HG03442 (cell line): ENCODE measurements at regions not wholly inside any gene's neighbourhood (a gene's known extent, or its start where the extent isn't known, plus 50 kb on each side); places are given as distances from the start of the nearest gene placed in this dataset.
"Not testable (repeated sequence)": the region's sequence is repeated elsewhere in the genome, so short reads cannot be mapped to it uniquely, and the experiment has no call there.

Source experiments
- ATAC-seq: cut with Tn5 transposase; IDR thresholded peaks from one replicate; pipeline ENCODE4 v1.9.1; 2021; ENCODE audit warnings: mild to moderate bottlenecking, moderate library complexity; ENCODE audit not compliant: unreplicated experiment

DNA sequence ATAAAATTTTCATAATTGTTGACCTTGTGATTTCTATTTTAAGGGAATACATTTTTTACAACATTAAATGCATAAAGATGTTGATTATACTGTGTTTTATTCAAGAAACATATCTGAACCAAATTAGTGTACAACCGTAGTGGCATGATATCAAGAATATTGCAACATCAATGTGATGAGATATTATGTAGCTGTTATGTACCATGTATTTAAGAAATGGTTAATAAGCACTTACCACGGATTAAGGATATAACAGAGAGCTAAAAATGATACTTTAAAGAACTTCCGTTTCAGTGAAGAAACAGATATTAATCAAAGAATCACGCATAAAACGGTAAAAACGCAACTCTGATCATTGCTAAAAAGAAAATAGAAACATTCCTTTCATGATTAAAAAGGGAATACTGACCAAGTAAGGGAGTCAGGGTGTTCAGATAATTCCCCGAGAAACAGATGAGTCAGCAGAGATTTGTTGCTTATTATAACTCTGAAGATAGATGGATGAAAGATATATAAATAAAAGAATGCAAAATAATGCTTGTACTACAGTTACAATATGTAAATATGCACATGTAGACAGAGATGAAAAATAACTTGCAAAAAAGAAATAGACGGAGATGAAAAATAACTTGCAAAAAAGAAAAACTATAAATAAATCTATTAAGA is 281.9 kb upstream of the MAF start:
- ATAC-seq: no peak

- not testable (repeated sequence) for ATAC-seq
Measured at GRCh38 chr16:79881107-79881506, 280.6 kb upstream of the MAF start.

DNA sequence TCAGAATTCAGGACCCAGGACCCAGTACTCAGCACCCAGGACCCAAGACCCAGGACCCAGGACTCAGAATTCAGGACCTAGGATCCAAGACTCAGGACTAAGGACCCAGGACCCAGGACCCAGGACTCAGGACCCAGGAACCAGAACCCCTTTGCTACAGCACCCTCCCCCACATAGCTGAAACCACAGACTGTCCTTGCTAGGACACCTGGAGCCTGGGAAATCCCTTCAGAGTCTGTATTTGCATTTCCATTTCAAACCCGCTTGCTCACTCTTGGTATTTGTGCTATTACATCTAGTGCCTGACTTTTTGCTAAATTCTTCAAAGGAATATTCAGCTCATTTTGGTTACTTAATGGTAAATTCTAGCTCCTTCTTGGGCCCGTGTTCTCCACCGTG is 275.8 kb upstream of the MAF start:
- ATAC-seq: peak; percentile 58

DNA sequence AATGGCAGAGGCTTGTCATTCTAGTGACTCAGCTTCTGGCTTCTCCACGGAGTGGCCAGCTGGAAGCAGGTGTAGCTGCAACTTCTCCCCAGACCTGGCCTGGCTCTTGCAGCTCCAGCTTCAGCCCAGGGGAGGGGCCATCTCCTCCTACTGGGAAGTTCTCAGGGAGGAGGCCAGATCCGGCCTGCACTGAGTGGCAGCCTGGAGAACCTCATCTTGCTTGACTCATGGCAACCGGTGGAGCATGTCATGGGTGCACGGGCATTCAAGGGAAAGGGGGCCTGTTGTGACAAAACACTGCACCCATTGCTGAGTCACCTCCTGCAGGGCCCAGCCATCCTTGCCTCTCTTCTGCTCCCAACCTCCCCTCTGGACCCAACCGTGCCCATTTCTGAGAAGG is 273.9 kb upstream of the MAF start:
- ATAC-seq: no peak

DNA sequence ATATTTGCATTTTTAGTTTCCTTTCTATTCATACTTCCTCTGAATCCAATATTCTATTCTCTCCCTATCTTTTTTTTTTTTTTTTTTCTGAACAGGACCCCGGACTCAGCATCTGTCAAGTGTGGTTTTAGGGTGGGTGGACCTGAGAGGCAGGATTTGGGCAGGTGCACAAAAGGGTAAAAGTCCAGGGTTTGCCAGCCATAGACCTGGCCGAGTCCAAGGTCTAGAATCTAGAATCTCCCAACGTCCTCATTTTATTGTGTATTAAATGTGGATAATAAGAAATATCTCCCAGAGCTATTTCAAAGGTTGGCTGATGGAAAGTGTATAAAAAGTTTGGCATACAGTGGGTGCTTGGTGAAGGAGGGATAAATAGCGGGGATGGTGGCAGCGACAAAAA is 273.3 kb upstream of the MAF start:
- ATAC-seq: no peak

- no peak for ATAC-seq
Measured at GRCh38 chr16:79871906-79872305, 271.4 kb upstream of the MAF start.

DNA sequence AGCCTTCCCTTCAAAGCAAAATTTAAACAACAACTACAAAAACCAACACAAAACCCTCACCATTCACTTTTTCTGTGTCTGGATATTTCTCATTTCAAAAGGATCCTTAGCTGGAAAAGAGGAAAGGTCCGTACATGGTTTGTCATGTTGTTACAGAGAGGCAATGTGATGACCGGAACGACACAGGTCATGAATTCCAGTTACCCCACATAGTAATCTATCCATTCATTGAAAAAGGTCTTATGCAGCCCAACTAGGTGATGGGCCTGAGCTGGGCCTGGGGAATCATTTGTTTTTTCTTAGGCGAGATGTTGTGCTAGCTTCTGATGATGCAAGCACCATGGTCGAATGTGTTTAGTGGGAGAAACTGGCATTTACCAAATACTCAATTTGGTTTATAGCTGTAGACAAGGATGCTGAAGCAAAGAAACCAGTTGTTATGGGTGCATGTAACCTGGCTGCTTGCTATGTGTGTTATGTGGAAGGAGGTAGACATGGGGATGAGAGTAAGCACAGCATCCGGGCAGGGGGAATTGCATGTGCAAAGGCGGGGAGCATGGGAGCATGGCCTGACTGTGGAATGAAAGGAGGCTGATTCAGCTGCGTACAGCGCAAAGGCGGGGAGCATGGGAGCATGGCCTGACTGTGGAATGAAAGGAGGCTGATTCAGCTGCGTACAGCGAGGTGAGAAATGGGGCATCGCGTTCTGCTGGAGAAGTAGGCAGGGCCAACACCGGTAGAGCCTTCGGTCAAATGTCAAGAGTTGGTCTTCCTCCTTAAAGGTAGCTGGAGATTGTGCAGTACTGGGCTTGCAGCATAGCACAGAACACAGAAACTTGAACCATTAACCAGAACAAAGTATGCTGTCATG is 269.7 kb upstream of the MAF start:
- ATAC-seq: no peak

GRCh38 chr16:79869304-79870015 is 268.9 kb upstream of the MAF start:
- ATAC-seq: no peak

DNA sequence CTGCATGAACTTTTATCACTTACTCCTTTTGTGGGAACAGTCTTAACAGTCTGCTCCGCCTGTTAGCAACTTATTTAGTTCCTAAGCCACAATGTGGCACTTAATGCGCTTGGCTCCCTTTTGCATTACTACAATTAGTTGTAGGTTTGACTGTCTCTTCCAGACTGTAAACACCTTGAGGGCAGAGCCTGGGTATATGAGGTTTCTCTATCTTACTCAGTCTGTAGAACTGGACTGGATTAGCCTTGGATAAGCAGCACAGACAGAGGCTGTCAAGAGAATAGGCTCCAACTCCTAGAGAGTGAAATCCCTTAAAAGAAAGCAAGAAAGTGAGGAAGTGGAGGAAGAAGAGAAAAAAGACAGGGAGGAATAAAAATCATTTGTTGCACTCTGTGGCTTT is 268.3 kb upstream of the MAF start:
- no peak for ATAC-seq

- no peak for ATAC-seq
Measured at GRCh38 chr16:79867425-79867997, 267.0 kb upstream of the MAF start.

GRCh38 chr16:79865918-79866317 is 265.4 kb upstream of the MAF start:
- no peak for ATAC-seq

DNA sequence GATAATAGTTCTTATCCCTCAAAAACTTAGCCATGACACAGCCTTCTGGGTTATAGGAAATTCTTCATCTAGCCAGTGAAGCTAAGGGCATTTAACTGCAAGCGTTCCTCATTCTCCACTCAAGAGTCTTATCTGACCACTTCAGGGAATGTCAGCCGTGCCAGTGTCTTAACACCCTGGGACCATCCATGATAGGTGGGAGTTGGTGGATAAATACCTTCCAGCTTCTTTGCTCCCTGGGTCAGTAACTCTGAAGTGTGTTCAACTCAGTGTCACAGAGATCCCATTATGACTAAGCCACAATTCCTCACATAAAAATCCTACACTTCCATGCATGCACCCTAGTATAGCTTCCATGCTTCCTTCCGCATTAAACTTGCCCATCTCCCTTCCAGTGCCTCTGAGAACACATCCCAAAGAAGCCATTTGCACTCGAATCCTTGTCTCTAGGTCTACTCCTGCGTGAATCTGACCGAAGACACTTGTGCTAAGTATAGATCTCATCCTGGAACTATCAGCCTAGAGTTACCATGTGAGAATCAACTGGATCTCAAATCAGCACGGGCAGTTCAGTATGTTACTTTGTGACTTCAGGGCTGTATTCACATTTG is 264.3 kb upstream of the MAF start:
- ATAC-seq: no peak

DNA sequence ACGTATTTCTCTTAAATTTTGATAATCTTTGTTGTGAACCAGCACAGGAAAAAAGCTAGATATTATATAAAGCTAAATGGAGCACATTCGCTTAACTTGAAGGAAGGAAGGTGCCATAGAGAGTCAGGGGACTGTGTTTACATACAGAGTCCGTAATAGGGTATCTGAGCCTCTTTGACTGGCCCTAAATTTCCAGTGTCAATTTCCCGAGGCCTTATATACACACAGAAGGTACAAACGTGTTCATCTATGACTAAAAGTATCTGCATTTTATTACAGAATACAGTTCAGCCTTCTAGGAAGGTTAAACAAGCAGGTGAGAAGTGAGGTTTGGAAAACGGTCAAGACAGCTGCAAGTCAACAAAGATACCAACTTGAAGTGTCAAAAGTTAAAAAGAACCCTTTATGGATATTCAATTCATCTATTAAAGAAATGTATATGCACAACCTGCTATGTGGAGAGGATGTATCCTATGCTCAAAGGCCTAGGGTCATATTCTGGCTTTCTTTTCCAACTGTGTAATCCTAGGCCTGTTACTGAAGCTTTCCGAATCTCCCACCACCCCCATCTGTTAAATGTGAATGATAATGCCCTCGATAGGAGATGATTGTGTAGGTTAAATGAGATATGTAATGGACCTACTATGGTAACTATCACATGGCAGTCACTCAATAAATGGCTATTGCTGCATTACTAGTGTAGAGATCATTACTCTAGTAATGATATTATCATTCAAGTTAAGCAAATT is 263.7 kb upstream of the MAF start:
- no peak for ATAC-seq

DNA sequence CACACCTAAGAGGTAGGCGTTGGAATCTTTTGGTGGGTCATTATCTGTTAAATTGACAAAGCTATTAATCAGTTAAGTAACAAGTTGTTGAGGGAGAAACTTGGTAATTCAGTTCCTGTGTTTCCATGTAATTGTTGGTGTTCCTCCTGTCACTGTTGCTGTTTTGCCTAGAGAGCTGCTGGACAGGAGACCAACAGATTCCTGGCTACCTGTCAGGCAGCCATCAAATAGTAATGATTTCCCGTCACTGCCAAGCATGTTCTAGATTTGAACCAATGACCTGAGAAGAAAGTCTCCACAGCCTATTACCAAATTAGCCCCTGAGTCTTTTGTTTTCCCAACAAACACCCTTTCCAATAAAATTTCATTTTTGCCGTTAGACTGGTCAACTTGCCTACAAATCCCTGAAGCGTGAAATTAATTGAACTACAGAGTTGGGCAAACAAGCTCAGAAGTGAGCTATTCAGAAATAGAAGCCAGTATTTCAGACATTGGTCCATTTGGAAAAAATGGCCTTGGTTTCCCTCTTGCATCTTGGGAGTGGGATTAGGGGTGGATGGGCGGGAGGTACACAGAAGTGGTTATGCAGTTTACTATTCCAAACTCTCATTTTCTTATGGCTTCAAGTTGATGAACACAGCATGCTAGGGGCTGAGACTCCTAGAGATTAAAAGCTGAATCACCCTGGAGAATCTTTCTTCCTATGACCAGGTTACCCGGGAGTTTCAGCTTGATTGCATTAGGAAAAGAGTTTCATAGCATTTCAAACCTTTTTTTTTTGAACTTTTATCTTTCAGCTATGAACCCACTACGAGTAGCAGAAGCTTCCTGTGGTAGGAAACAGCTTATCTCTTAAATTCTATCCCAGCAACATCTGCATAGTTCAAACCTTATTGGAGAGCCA is 262.8 kb upstream of the MAF start:
- no peak for ATAC-seq

GRCh38 chr16:79862601-79863000 is 262.1 kb upstream of the MAF start:
- no peak for ATAC-seq

- ATAC-seq: no peak
Measured at GRCh38 chr16:79856581-79856980, 256.0 kb upstream of the MAF start.

- no peak for ATAC-seq
Measured at GRCh38 chr16:79850348-79850747, 249.8 kb upstream of the MAF start.

DNA sequence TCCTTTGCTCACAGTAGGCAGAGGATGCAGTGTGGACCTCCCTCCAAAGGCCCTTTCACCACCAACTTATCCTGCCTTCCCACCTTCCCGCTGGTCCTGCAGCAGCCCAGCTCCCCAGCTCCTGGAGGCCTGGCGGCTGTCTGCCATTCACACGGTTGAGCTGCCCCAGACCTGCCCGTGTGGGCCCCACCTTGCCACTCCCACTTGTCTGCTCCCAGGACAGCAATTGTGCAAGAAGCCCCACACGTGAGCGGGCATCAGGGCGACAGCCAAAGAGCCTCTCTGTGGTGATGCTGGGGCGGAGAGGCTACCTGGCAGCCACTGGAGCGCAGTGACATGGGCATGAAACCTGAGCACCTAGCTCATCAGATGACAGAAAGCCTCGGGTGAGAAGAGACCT is 248.6 kb upstream of the MAF start:
- ATAC-seq: no peak

GRCh38 chr16:79848719-79849118 is 248.2 kb upstream of the MAF start:
- no peak for ATAC-seq
